HFF-Myc (cell line): ENCODE measurements at regions not wholly inside any gene's neighbourhood (a gene's known extent, or its start where the extent isn't known, plus 50 kb on each side); places are given as distances from the start of the nearest gene placed in this dataset.

Source experiments
- DNase-seq: peaks from one replicate; pipeline ENCODE4 v3.0.0-alpha.2; 2011; ENCODE audit warnings: low read depth; ENCODE audit errors: extremely low read depth
- H3K4me3 ChIP-seq: replicated peaks from 2 replicates; pipeline ENCODE4 v1.5.1; 2011; ENCODE audit warnings: low read depth, mild to moderate bottlenecking, control low read depth, low read length
- CTCF ChIP-seq: IDR thresholded peaks from 2 replicates; pipeline ENCODE4 v1.5.1; 2012; ENCODE audit warnings: mild to moderate bottlenecking, low read depth, low read length, control low read depth; ENCODE audit errors: missing control alignments

- DNase-seq, result no peak
- H3K4me3 ChIP-seq, result no peak overlapping the region
- no peak for TF ChIP-seq CTCF
These were observed 82.7 kb downstream of the THAP12 start for GRCh38 chr11:76298255-76298654.

GRCh38 chr11:76296731-76297542 lies 84.0 kb downstream of the THAP12 start:
- peak; percentile 15 for DNase-seq
- H3K4me3 ChIP-seq, result no peak overlapping the region
- TF ChIP-seq CTCF, result no peak

GRCh38 chr11:76293189-76293631 lies 86.9 kb upstream of the WNT11 start:
- H3K4me3 ChIP-seq, result no peak overlapping the region
- no peak for TF ChIP-seq CTCF
- no peak for DNase-seq

GRCh38 chr11:76292583-76293188 lies 86.4 kb upstream of the WNT11 start:
- no peak for TF ChIP-seq CTCF
- H3K4me3 ChIP-seq, result no peak overlapping the region
- no peak for DNase-seq

- DNase-seq, result no peak
- no peak overlapping the region for H3K4me3 ChIP-seq
- TF ChIP-seq CTCF, result no peak
These were observed 85.5 kb upstream of the WNT11 start for GRCh38 chr11:76291576-76292526.

- no peak for DNase-seq
- H3K4me3 ChIP-seq, result no peak overlapping the region
- TF ChIP-seq CTCF, result no peak
These were observed 82.1 kb upstream of the WNT11 start for GRCh38 chr11:76288166-76288980.
